GM12878 (cell line): ENCODE measurements at regions not wholly inside any gene's neighbourhood (a gene's known extent, or its start where the extent isn't known, plus 50 kb on each side); places are given as distances from the start of the nearest gene placed in this dataset.
A peak's percentile ranks its signal among the peaks of the same experiment; 100 is the strongest.

Experiments used
- ATAC-seq: fragments of 200-7000 bp; cut with Tn5 transposase; 3 replicates; pipeline ENCODE4 v1.9.1; 2020; ENCODE audit warnings: mild to moderate bottlenecking, moderate library complexity
- BruUV-seq: library from RNA; stranded (reverse); fragments of 400-500 nt; replicated peaks from 2 replicates; lab custom pipeline; 2021; lab: Mats Ljungman, UMichigan
- CTCF ChIA-PET: fragments of 300-600 bp; sonication (Branson Sonifier 250); formaldehyde crosslinking; extraction: SDS; loops from one replicate; lab custom pipeline; 2021; ENCODE audit warnings: inconsistent platforms; lab: Yijun Ruan, JAX
- POLR2A ChIA-PET: fragments of 350-600 bp; formaldehyde crosslinking; extraction: SDS; loops from one replicate; lab custom pipeline; 2021; ENCODE audit warnings: inconsistent platforms; lab: Charles Lee
- RAD21 ChIA-PET: fragments of 300-600 bp; sonication (Branson Sonifier 250); formaldehyde crosslinking; loops from one replicate; lab custom pipeline; 2023; ENCODE audit warnings: antibody characterized with exemption; ENCODE audit not compliant: unreplicated experiment; lab: Charles Lee
- SMC1A ChIA-PET: fragments of 300-600 bp; sonication (Branson Sonifier 250); formaldehyde crosslinking; loops from one replicate; lab custom pipeline; 2023; ENCODE audit not compliant: unreplicated experiment, uncharacterized antibody; lab: Charles Lee
- DNase-seq: peaks from one replicate; pipeline ENCODE4 v3.0.0-alpha.2; 2011; ENCODE audit warnings: low read depth, low spot score
- FAIRE-seq: peaks from 3 replicates; lab custom pipeline; 2011; peaks lifted over from hg19 to GRCh38; lab: Jason Lieb, UNC
- H2AFZ ChIP-seq: 2 replicates; pipeline ENCODE4 v1.6.0; 2011; ENCODE audit warnings: low read depth, low read length, control low read depth; ENCODE audit not compliant: control insufficient read depth
- H3K27ac ChIP-seq: 2 replicates; pipeline ENCODE4 v1.5.1; 2011; ENCODE audit warnings: control low read depth; ENCODE audit not compliant: control insufficient read depth, insufficient read depth
- H3K27me3 ChIP-seq, 2 experiments: replicated peaks in 1 of 2; 2 replicates each; pipeline versions ENCODE4 v1.6.0 to v1.6.1; 2011; ENCODE audit warnings: low read length in 1 of 2; ENCODE audit not compliant: control insufficient read depth in 2 of 2, insufficient read depth in 2 of 2
- H3K36me3 ChIP-seq, 2 experiments: 2 replicates each; pipeline ENCODE4 v1.5.1; 2011; ENCODE audit warnings: low read length in 1 of 2; ENCODE audit not compliant: control insufficient read depth in 2 of 2, insufficient read depth in 2 of 2
- H3K4me1 ChIP-seq: 2 replicates; pipeline ENCODE4 v1.6.1; 2011; ENCODE audit warnings: mild to moderate bottlenecking, low read length, moderate library complexity, mixed read lengths; ENCODE audit not compliant: control insufficient read depth, insufficient read depth
- H3K4me2 ChIP-seq: 2 replicates; pipeline ENCODE4 v1.6.0; 2011; ENCODE audit warnings: control low read depth; ENCODE audit not compliant: control insufficient read depth, insufficient read depth
- H3K4me3 ChIP-seq: fragments of 200-600 bp; sonication (generic); 2 replicates; pipeline ENCODE4 v1.5.1; 2016
- H3K79me2 ChIP-seq: 2 replicates; pipeline ENCODE4 v1.6.0; 2011; ENCODE audit warnings: low read length; ENCODE audit not compliant: control insufficient read depth, insufficient read depth
- H3K9ac ChIP-seq: 2 replicates; pipeline ENCODE4 v1.8.0; 2011; ENCODE audit warnings: low read length, control low read depth, mixed read lengths; ENCODE audit not compliant: control insufficient read depth, insufficient read depth
- H3K9me3 ChIP-seq: replicated peaks from 3 replicates; pipeline ENCODE4 v1.5.1; 2011; ENCODE audit warnings: mild to moderate bottlenecking, low read length; ENCODE audit not compliant: control insufficient read depth, insufficient read depth
- H4K20me1 ChIP-seq: 2 replicates; pipeline ENCODE4 v1.6.0; 2011; ENCODE audit not compliant: control insufficient read depth, insufficient read depth
- ATF7 ChIP-seq: fragments of 450-650 bp; IDR thresholded peaks from 2 replicates; pipeline ENCODE4 v1.6.1; 2016; ENCODE audit warnings: low read depth, mild to moderate bottlenecking
- BCL11A ChIP-seq: IDR thresholded peaks from 2 replicates; pipeline ENCODE4 v1.6.1; 2011; ENCODE audit warnings: low read depth, low read length
- CBX5 ChIP-seq: sonication (generic); IDR thresholded peaks from 2 replicates; pipeline ENCODE4 v1.6.1; 2016; ENCODE audit warnings: low read depth, moderate library complexity, mild to moderate bottlenecking, inconsistent platforms
- CHD1 ChIP-seq: IDR thresholded peaks from 2 replicates; pipeline ENCODE4 v1.6.1; 2012; ENCODE audit warnings: low read depth, low read length, improper control_type of control experiment
- IKZF2 ChIP-seq, 2 experiments: fragments of 450-650 bp; IDR thresholded peaks; 2 replicates each; pipeline ENCODE4 v1.6.1; 2017; ENCODE audit warnings: mild to moderate bottlenecking in 2 of 2, moderate library complexity in 2 of 2
- MTA2 ChIP-seq: fragments of 450-650 bp; IDR thresholded peaks from 2 replicates; pipeline ENCODE4 v1.6.1; 2016; ENCODE audit warnings: low read depth, mild to moderate bottlenecking, moderate library complexity
- TCF7 ChIP-seq: IDR thresholded peaks from 2 replicates; pipeline ENCODE4 v1.6.1; 2014; ENCODE audit warnings: antibody characterized with exemption, borderline replicate concordance
- ZNF217 ChIP-seq: fragments of 450-650 bp; IDR thresholded peaks from 2 replicates; pipeline ENCODE4 v1.6.1; 2017; ENCODE audit warnings: antibody characterized with exemption, mild to moderate bottlenecking
- WGBS: methylation state at CpG from one replicate; pipeline ENCODE4 v1.1.6; 2016; ENCODE audit warnings: low lambda C conversion rate; ENCODE audit not compliant: insufficient replicate concordance, insufficient coverage; ENCODE audit errors: missing lambda C conversion rate; 5-methylcytosine and 5-hydroxymethylcytosine counted together
- in situ Hi-C: fragments of 300-500 bp; cut with MboI; formaldehyde crosslinking; loops from 9 replicates; pipeline ENCODE4 v1.14.3; 2018; ENCODE audit warnings: mixed read lengths
- intact Hi-C: fragments of 100-400 bp; cut with micrococcal nuclease; formaldehyde crosslinking; loops from one replicate; pipeline ENCODE4 v1.14.2; 2022; ENCODE audit not compliant: unreplicated experiment
- TF ChIP-seq, protein P1 (sequence below): fragments of 450-650 bp; IDR thresholded peaks from 2 replicates; pipeline ENCODE4 v1.6.1; 2017; ENCODE audit warnings: low read depth, mild to moderate bottlenecking, moderate library complexity

DNA sequence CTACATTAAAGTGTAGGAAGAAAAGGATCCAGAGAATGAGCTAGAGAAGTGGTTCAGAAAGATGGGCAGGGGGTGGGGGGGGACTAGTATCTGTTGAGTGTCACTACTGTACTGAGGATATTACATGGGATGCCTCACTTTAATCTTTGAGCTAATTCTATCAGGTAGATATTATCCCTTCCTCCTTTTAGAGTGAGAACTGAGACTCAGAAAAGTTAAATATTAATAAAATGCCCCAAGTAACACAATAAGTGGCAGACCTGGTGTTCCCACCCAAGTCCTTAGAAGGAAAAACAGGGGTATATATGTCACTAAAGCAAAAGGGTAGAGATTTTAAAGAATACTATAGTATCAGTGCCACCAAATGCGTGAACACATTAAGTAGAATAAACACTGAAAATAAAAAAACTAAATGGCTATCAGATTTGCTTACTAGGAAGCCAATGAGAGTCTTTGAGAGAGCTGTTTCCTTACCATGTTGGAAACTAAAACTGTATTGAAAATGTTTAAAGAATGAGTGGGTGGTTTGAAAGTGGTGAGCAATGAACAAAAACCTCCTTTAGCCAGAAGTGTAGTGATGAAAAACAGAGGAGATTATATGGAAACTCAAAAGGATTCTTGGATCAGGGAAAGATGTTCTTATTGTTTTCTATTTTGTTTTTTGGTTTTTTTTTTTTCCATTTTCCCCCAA lies 230.8 kb downstream of the BARHL2 start:
- CTCF ChIA-PET, result interaction anchor here (0.5 to 5.4 kb wide), 15 partner anchors 10 to 467 kb away, joined by 3 to 68 read pairs (median 4); no protein-coding TSS in a partner anchor
- ATAC-seq, result peak; percentile 78
- H3K27me3 ChIP-seq, result no peaks in the 10 kb centered on the region
- no peak overlapping the region for H2AFZ ChIP-seq
- H3K9ac ChIP-seq, result no peak overlapping the region
- no peak for DNase-seq
- TF ChIP-seq BCL11A (no peak), CBX5 (no peak), CHD1 (no peak), IKZF2 (IDR thresholded peaks at IDR 0.05) (peak; percentile 23 to 26; a peak in 2 of 4 replicates), ZNF217 (0 out of 2 replicates have a peak, but pooled peaks have one; percentile 40), TCF7 (no peak), MTA2 (no peak), ATF7 (peak; percentile 8; the same call in 1 of the 2 replicates)
- TF ChIP-seq, protein P1, sequence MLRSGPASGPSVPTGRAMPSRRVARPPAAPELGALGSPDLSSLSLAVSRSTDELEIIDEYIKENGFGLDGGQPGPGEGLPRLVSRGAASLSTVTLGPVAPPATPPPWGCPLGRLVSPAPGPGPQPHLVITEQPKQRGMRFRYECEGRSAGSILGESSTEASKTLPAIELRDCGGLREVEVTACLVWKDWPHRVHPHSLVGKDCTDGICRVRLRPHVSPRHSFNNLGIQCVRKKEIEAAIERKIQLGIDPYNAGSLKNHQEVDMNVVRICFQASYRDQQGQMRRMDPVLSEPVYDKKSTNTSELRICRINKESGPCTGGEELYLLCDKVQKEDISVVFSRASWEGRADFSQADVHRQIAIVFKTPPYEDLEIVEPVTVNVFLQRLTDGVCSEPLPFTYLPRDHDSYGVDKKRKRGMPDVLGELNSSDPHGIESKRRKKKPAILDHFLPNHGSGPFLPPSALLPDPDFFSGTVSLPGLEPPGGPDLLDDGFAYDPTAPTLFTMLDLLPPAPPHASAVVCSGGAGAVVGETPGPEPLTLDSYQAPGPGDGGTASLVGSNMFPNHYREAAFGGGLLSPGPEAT, result peak; percentile 77; the same call in 1 of the 2 replicates
- intact Hi-C loops (no loop called here), in situ Hi-C loops (no loop called here)
- POLR2A ChIA-PET, result interaction anchor here (0.6 to 3.6 kb wide), 12 partner anchors 10 to 130 kb away, joined by 3 to 36 read pairs (median 8); no protein-coding TSS in a partner anchor
- no peak overlapping the region for H3K4me3 ChIP-seq
- no peaks in the 10 kb centered on the region for H4K20me1 ChIP-seq
- 29% methylated on average over 1 of the region's 1 CpG for WGBS
- no peaks in the 10 kb centered on the region for H3K4me1 ChIP-seq
- no peak overlapping the region for H3K27ac ChIP-seq
- H3K9me3 ChIP-seq, result no peaks in the 10 kb centered on the region
- no peak overlapping the region for H3K4me2 ChIP-seq
- RAD21 ChIA-PET, result interaction anchor here (0.7 to 5.3 kb wide), 21 partner anchors 11 to 265 kb away, joined by 3 to 110 read pairs (median 6); no protein-coding TSS in a partner anchor
- BruUV-seq, result no TSS peak
- FAIRE-seq, result no peak
- no peaks in the 10 kb centered on the region for H3K79me2 ChIP-seq
- SMC1A ChIA-PET, result interaction anchor here (0.8 to 5.1 kb wide), 22 partner anchors 9 to 131 kb away, joined by 3 to 79 read pairs (median 4); no protein-coding TSS in a partner anchor
- H3K36me3 ChIP-seq, result no peaks in the 10 kb centered on the region
